Adipocyte (in vitro differentiated cells): ENCODE measurements at regions not wholly inside any gene's neighbourhood (a gene's known extent, or its start where the extent isn't known, plus 50 kb on each side); places are given as distances from the start of the nearest gene placed in this dataset.
"Not testable (repeated sequence)": the region's sequence is repeated elsewhere in the genome, so short reads cannot be mapped to it uniquely, and the experiment has no call there.

ENCODE experiments used
- DNase-seq: peaks from one replicate; pipeline ENCODE4 v3.0.0-alpha.2; 2015; ENCODE audit warnings: low read depth
- H3K27me3 ChIP-seq: replicated peaks from 2 replicates; pipeline ENCODE4 v1.7.0; 2013; ENCODE audit warnings: mild to moderate bottlenecking, low read length, moderate library complexity; ENCODE audit not compliant: control insufficient read depth, insufficient read depth
- H3K36me3 ChIP-seq: 2 replicates; pipeline ENCODE4 v1.7.0; 2013; ENCODE audit warnings: low read length, mild to moderate bottlenecking, moderate library complexity; ENCODE audit not compliant: control insufficient read depth, insufficient read depth, severe bottlenecking
- H3K4me1 ChIP-seq: 2 replicates; pipeline ENCODE4 v1.7.0; 2013; ENCODE audit warnings: mild to moderate bottlenecking, low read length, moderate library complexity; ENCODE audit not compliant: control insufficient read depth, insufficient read depth
- H3K4me3 ChIP-seq: 2 replicates; pipeline ENCODE4 v1.7.0; 2013; ENCODE audit warnings: mild to moderate bottlenecking, low read length, moderate library complexity
- H3K9ac ChIP-seq: 2 replicates; pipeline ENCODE4 v1.7.0; 2013; ENCODE audit warnings: mild to moderate bottlenecking, low read length, moderate library complexity
- H3K9me3 ChIP-seq: 2 replicates; pipeline ENCODE4 v1.7.0; 2013; ENCODE audit warnings: mild to moderate bottlenecking, low read length, moderate library complexity; ENCODE audit not compliant: control insufficient read depth

- not testable (repeated sequence) for H3K36me3 ChIP-seq, H3K27me3 ChIP-seq, H3K9ac ChIP-seq, DNase-seq, H3K4me3 ChIP-seq, H3K4me1 ChIP-seq
- peaks cover 19% of the 10 kb centered on the region for H3K9me3 ChIP-seq
Measured at GRCh38 chr13:37155613-37156097, 50.2 kb upstream of the CSNK1A1L start.
